CD14-positive monocyte (primary cell): ENCODE measurements at regions not wholly inside any gene's neighbourhood (a gene's known extent, or its start where the extent isn't known, plus 50 kb on each side); places are given as distances from the start of the nearest gene placed in this dataset.

Experiments
- DNase-seq, 3 donors: peaks; one replicate each; pipeline ENCODE4 v3.0.0-alpha.2; 2011 to 2022
- H2AFZ ChIP-seq: 2 replicates; pipeline ENCODE4 v1.6.0; 2012; ENCODE audit warnings: mild to moderate bottlenecking, low read depth, low read length, inconsistent platforms; ENCODE audit not compliant: insufficient read depth, poor library complexity, severe bottlenecking
- H3K27ac ChIP-seq, 2 donors: 1 replicate in 1 of 2; 2 replicates in 1 of 2; pipeline ENCODE4 v1.5.1; 2012 to 2013; ENCODE audit warnings: low read length in 2 of 2, control low read depth in 1 of 2, inconsistent platforms in 1 of 2, low read depth in 1 of 2, mild to moderate bottlenecking in 1 of 2
- H3K27me3 ChIP-seq, 2 donors: one replicate each; pipeline versions ENCODE4 v1.6.0 to v1.6.1; 2011 to 2013; ENCODE audit warnings: low read length in 2 of 2; ENCODE audit not compliant: control insufficient read depth in 2 of 2, insufficient read depth in 2 of 2
- H3K36me3 ChIP-seq, 2 donors: replicated peaks in 1 of 2; 1 replicate in 1 of 2; 2 replicates in 1 of 2; pipeline versions ENCODE4 v1.5.1 to v1.6.1; 2012 to 2013; ENCODE audit warnings: low read length in 2 of 2, control low read depth in 1 of 2, inconsistent platforms in 1 of 2, mild to moderate bottlenecking in 1 of 2; ENCODE audit not compliant: insufficient read depth in 2 of 2, control insufficient read depth in 1 of 2
- H3K4me1 ChIP-seq, 2 donors: 1 replicate in 1 of 2; 2 replicates in 1 of 2; pipeline versions ENCODE4 v1.5.1 to v1.6.1; 2012 to 2013; ENCODE audit warnings: low read length in 2 of 2, control low read depth in 1 of 2, inconsistent platforms in 1 of 2, mild to moderate bottlenecking in 1 of 2, moderate library complexity in 1 of 2; ENCODE audit not compliant: insufficient read depth in 2 of 2, control insufficient read depth in 1 of 2
- H3K4me2 ChIP-seq: replicated peaks from 2 replicates; pipeline ENCODE3; 2012; ENCODE audit warnings: low read length, moderate library complexity, mild to moderate bottlenecking; ENCODE audit not compliant: poor library complexity, severe bottlenecking; ENCODE audit errors: extremely low read depth
- H3K4me3 ChIP-seq, 3 experiments: fragments of 200-600 bp in 1 of 3; sonication (generic) in 1 of 3; replicated peaks in 1 of 3; 1 replicate in 2 of 3; 2 replicates in 1 of 3; pipeline ENCODE4 v1.5.1; 2011 to 2013; ENCODE audit warnings: low read length in 3 of 3, mild to moderate bottlenecking in 3 of 3, control low read depth in 2 of 3, low read depth in 2 of 3, inconsistent platforms in 1 of 3, moderate library complexity in 1 of 3
- H3K79me2 ChIP-seq: 2 replicates; pipeline ENCODE4 v1.6.0; 2012; ENCODE audit warnings: mild to moderate bottlenecking, control low read depth, inconsistent platforms, low read length, moderate library complexity; ENCODE audit not compliant: insufficient read depth
- H3K9ac ChIP-seq: 2 replicates; pipeline ENCODE4 v1.6.0; 2017; ENCODE audit warnings: low read length, mild to moderate bottlenecking; ENCODE audit not compliant: insufficient read depth, poor library complexity, severe bottlenecking
- H3K9me3 ChIP-seq, 2 donors: replicated peaks in 1 of 2; 1 replicate in 1 of 2; 2 replicates in 1 of 2; pipeline versions ENCODE4 v1.5.1 to v1.6.1; 2012 to 2013; ENCODE audit warnings: low read length in 2 of 2, control low read depth in 1 of 2; ENCODE audit not compliant: control insufficient read depth in 1 of 2, insufficient read depth in 1 of 2
- H4K20me1 ChIP-seq: 2 replicates; pipeline ENCODE4 v1.6.0; 2012; ENCODE audit warnings: mild to moderate bottlenecking, low read length, control low read depth, moderate library complexity; ENCODE audit not compliant: insufficient read depth
- H3K27ac Mint-ChIP-seq, 7 donors: one replicate each; pipeline ENCODE4 v1.8.0; 2020; ENCODE audit warnings: mild to moderate bottlenecking in 7 of 7, mixed read lengths in 7 of 7, moderate library complexity in 6 of 7, inconsistent platforms in 2 of 7
- H3K27me3 Mint-ChIP-seq, 3 donors: one replicate each; pipeline ENCODE4 v1.8.0; 2021 to 2022; ENCODE audit warnings: low read depth in 3 of 3, mild to moderate bottlenecking in 3 of 3, mixed read lengths in 3 of 3, moderate library complexity in 3 of 3, inconsistent platforms in 1 of 3
- H3K36me3 Mint-ChIP-seq, 2 donors: one replicate each; pipeline ENCODE4 v1.8.0; 2020; ENCODE audit warnings: mixed read lengths in 2 of 2, inconsistent platforms in 1 of 2, mild to moderate bottlenecking in 1 of 2
- H3K4me1 Mint-ChIP-seq: one replicate; pipeline ENCODE4 v1.8.0; 2020; ENCODE audit warnings: mild to moderate bottlenecking, mixed read lengths
- H3K4me3 Mint-ChIP-seq, 2 donors: one replicate each; pipeline ENCODE4 v1.8.0; 2020; ENCODE audit warnings: mild to moderate bottlenecking in 2 of 2, mixed read lengths in 2 of 2, moderate library complexity in 1 of 2
- H3K9me3 Mint-ChIP-seq, 7 donors: one replicate each; pipeline ENCODE4 v1.8.0; 2020 to 2022; ENCODE audit warnings: mixed read lengths in 7 of 7, mild to moderate bottlenecking in 6 of 7, moderate library complexity in 6 of 7, inconsistent platforms in 2 of 7
- WGBS: methylation state at CpG from one replicate; pipeline ENCODE4 v1.1.5; 2013; ENCODE audit warnings: missing lambda C conversion rate; ENCODE audit not compliant: insufficient coverage; 5-methylcytosine and 5-hydroxymethylcytosine counted together
- intact Hi-C, 2 donors: fragments of 100-400 bp; cut with micrococcal nuclease; formaldehyde crosslinking; loops; one replicate each; pipeline versions ENCODE4 v1.15.0 to v1.15.1; 2023
- TF ChIP-seq, protein P1 (sequence below): fragments of 200-600 bp; IDR thresholded peaks from one replicate; pipeline ENCODE4 v1.8.0; 2022; ENCODE audit warnings: antibody characterized with exemption, mild to moderate bottlenecking

DNA sequence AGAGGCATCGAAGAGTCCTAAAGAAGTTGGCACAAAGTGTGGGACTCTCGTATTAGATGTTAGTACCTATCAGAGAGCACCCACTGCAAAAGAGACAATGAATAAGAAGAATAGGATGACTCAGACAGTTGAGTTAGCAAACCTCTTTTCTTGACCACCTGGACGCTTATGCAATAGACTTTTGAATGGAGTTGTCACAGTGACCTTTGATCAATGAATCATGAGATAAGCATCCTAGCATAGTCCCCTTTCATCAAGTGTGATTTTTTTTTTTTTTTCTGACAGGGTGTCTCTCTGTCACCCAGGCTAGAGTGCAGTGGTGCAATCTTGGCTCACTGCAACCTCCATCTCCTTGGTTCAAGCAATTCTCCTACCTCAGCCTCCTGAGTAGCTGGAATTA lies 1417.9 kb upstream of the GOT2 start:
- 85% methylated on average over 2 of the region's 3 CpGs for WGBS
- no peaks in the 10 kb centered on the region for H3K27me3 ChIP-seq
- no peaks in the 10 kb centered on the region for H3K4me1 ChIP-seq
- Mint-ChIP-seq H3K27ac (no peak overlapping the region), H3K4me1 (no peaks in the 10 kb centered on the region), H3K27me3 (peaks cover 0 to 3% (median 0%) of the 10 kb centered on the region in 3 donors), H3K4me3 (no peak overlapping the region), H3K9me3 (peaks cover 0 to 18% (median 11%) of the 10 kb centered on the region in 7 donors), H3K36me3 (no peaks in the 10 kb centered on the region)
- H2AFZ ChIP-seq = no peak overlapping the region
- no peak overlapping the region for H3K27ac ChIP-seq
- no peaks in the 10 kb centered on the region for H3K79me2 ChIP-seq
- no peak for DNase-seq
- intact Hi-C loops = no loop called here
- no peak overlapping the region for H3K4me2 ChIP-seq
- H3K36me3 ChIP-seq = no peaks in the 10 kb centered on the region
- TF ChIP-seq, protein P1, sequence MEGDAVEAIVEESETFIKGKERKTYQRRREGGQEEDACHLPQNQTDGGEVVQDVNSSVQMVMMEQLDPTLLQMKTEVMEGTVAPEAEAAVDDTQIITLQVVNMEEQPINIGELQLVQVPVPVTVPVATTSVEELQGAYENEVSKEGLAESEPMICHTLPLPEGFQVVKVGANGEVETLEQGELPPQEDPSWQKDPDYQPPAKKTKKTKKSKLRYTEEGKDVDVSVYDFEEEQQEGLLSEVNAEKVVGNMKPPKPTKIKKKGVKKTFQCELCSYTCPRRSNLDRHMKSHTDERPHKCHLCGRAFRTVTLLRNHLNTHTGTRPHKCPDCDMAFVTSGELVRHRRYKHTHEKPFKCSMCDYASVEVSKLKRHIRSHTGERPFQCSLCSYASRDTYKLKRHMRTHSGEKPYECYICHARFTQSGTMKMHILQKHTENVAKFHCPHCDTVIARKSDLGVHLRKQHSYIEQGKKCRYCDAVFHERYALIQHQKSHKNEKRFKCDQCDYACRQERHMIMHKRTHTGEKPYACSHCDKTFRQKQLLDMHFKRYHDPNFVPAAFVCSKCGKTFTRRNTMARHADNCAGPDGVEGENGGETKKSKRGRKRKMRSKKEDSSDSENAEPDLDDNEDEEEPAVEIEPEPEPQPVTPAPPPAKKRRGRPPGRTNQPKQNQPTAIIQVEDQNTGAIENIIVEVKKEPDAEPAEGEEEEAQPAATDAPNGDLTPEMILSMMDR = no peak
- no peaks in the 10 kb centered on the region for H4K20me1 ChIP-seq
- no peak overlapping the region for H3K9ac ChIP-seq
- peaks cover 0 to 3% of the 10 kb centered on the region in 2 donors for H3K9me3 ChIP-seq
- no peak overlapping the region for H3K4me3 ChIP-seq

GRCh38 chr16:60150907-60151306 lies 1416.8 kb upstream of the GOT2 start:
- Histone ChIP-seq H4K20me1 (no peaks in the 10 kb centered on the region), H3K4me2 (no peak overlapping the region), H3K27me3 (no peaks in the 10 kb centered on the region), H3K9ac (no peak overlapping the region), H3K36me3 (no peaks in the 10 kb centered on the region), H3K9me3 (peaks cover 0 to 3% of the 10 kb centered on the region in 2 donors), H3K4me3 (no peak overlapping the region), H2AFZ (no peak overlapping the region), H3K4me1 (no peaks in the 10 kb centered on the region), H3K79me2 (no peaks in the 10 kb centered on the region), H3K27ac (no peak overlapping the region)
- TF ChIP-seq, protein P1 = no peak
- Mint-ChIP-seq H3K36me3 (no peaks in the 10 kb centered on the region), H3K4me3 (no peak overlapping the region), H3K4me1 (no peaks in the 10 kb centered on the region), H3K27ac (no peak overlapping the region), H3K27me3 (peaks cover 0 to 1% (median 0%) of the 10 kb centered on the region in 3 donors), H3K9me3 (peaks cover 0 to 15% (median 9%) of the 10 kb centered on the region in 7 donors)
- no CpG with 5 or more reads among the region's 3 CpGs for WGBS
- DNase-seq = no peak
- intact Hi-C loops = no loop called here
